IPS-20b (cell line): ENCODE measurements at regions not wholly inside any gene's neighbourhood (a gene's known extent, or its start where the extent isn't known, plus 50 kb on each side); places are given as distances from the start of the nearest gene placed in this dataset.

ENCODE experiments used
- H3K27ac ChIP-seq: one replicate; pipeline ENCODE4 v1.5.1; 2013; ENCODE audit warnings: low read length
- H3K27me3 ChIP-seq: 2 replicates; pipeline ENCODE4 v1.6.1; 2013; ENCODE audit warnings: mild to moderate bottlenecking, low read length, inconsistent platforms; ENCODE audit not compliant: insufficient read depth
- H3K36me3 ChIP-seq: 2 replicates; pipeline ENCODE4 v1.6.1; 2013; ENCODE audit warnings: low read depth, mild to moderate bottlenecking, inconsistent platforms, low read length, moderate library complexity; ENCODE audit not compliant: insufficient read depth
- H3K4me1 ChIP-seq: 2 replicates; pipeline ENCODE4 v1.6.1; 2013; ENCODE audit warnings: mild to moderate bottlenecking, control low read depth, inconsistent platforms, low read length, moderate library complexity; ENCODE audit not compliant: insufficient read depth
- H3K4me3 ChIP-seq: 2 replicates; pipeline ENCODE4 v1.5.1; 2013; ENCODE audit warnings: mild to moderate bottlenecking, low read length, inconsistent platforms
- H3K9ac ChIP-seq: 2 replicates; pipeline ENCODE4 v1.6.1; 2013; ENCODE audit warnings: low read depth, mild to moderate bottlenecking, inconsistent platforms, low read length, moderate library complexity
- H3K9me3 ChIP-seq: 2 replicates; pipeline ENCODE4 v1.6.1; 2013; ENCODE audit warnings: mild to moderate bottlenecking, low read depth, low read length, inconsistent platforms; ENCODE audit not compliant: insufficient read depth

DNA sequence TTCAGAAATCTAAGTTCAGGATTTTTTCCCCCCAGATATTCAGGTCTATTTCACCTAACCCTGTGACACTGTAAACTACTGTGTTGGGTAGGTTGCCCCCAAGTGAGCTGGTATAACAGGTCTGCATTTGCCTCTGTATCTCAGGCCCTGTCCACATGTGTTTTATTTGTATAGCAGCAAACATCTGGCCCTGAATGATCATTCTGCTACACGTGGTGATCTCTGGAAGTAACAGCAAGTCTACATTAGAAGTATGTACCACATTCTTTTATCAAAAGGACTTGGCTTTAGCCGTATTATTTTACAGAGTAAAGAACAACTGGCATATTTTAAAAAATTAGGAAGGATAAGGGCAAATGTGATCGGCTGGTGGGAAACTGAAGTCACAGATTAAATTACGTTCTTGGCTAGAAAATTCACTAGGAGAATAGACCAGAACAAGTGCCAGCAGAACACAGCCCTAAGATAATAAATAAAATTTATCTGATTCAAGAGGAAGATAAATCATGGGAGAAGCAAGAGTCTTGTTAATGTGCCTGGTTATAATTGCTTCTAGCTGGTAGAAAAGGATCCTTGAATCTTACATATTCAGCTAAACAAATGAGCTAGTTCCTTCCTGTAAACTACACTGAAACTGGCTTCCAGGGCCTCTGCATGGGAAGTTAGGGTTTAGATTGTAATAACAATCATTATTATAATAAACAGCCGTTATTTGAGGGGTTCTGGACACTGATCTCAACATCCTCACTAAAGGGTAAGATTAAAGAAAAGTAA lies 192.1 kb downstream of the SAMD5 start:
- Histone ChIP-seq H3K36me3 (no peaks in the 10 kb centered on the region), H3K9me3 (no peaks in the 10 kb centered on the region), H3K27ac (no peak overlapping the region), H3K4me3 (no peak overlapping the region), H3K27me3 (no peaks in the 10 kb centered on the region), H3K4me1 (no peaks in the 10 kb centered on the region), H3K9ac (no peak overlapping the region)

DNA sequence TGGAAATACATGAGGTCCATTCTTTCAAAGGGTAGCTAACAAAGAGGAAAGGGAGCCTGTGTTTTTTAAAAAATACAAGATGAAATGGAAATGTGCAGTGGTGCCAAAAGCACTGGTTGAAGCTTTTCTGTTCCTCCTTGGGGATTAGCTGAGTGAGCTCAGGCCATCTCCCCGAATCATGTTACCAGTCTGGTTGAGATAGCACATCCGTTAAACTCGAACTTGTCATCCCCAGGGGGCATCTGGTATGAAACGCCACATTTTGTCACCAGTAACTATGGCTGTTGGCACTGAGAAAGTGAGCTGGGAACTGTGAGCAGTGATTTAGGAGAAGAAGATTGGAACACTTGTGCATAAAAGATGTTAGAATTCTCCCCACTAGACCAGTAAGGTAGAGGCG lies 196.2 kb downstream of the SAMD5 start:
- Histone ChIP-seq H3K4me1 (no peaks in the 10 kb centered on the region), H3K36me3 (no peaks in the 10 kb centered on the region), H3K4me3 (no peak overlapping the region), H3K9ac (no peak overlapping the region), H3K27ac (no peak overlapping the region), H3K27me3 (no peaks in the 10 kb centered on the region), H3K9me3 (no peaks in the 10 kb centered on the region)

DNA sequence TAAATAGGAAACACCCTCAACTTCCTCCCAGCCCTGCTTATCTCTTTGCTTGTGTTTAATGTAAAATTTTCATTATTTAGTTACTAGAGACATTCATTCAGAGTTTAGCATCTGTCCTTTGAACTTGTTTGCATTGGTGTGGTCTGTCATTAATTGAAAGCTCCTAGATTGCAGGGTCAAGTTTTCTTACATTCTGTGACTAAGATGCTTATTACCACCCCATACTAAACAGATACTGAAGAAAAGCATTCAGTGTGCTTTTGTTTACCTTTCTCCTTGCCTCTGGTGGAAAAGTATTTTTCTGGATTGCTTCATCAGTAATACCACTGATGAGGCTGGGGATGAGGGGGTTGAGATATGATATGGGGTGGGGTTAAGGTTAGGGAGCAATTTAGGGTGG lies 199.0 kb downstream of the SAMD5 start:
- no peak overlapping the region for H3K4me3 ChIP-seq
- H3K4me1 ChIP-seq, result no peaks in the 10 kb centered on the region
- H3K27ac ChIP-seq, result no peak overlapping the region
- H3K9me3 ChIP-seq, result no peaks in the 10 kb centered on the region
- no peaks in the 10 kb centered on the region for H3K36me3 ChIP-seq
- no peak overlapping the region for H3K9ac ChIP-seq
- no peaks in the 10 kb centered on the region for H3K27me3 ChIP-seq

DNA sequence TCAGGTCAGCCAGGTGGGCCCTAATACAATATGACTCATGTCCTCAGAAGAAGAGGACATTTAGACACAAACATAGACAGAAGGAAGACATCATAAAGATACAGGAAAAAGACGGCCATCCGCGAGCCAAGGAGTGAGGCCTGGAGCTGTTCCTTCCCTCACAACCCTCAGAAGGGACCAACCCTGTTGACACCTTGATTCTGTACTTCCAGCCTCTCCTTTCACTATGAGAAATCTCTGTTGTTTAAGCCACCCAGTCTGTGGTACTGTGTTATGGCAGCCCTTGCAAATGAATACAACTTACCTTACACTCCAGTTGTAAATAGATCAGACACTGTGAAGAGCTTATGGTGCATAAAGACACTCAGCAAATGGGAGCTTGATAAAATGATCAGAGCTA lies 199.7 kb downstream of the SAMD5 start:
- Histone ChIP-seq H3K9me3 (no peaks in the 10 kb centered on the region), H3K4me1 (no peaks in the 10 kb centered on the region), H3K4me3 (no peak overlapping the region), H3K36me3 (no peaks in the 10 kb centered on the region), H3K27me3 (no peaks in the 10 kb centered on the region), H3K9ac (no peak overlapping the region), H3K27ac (no peak overlapping the region)

DNA sequence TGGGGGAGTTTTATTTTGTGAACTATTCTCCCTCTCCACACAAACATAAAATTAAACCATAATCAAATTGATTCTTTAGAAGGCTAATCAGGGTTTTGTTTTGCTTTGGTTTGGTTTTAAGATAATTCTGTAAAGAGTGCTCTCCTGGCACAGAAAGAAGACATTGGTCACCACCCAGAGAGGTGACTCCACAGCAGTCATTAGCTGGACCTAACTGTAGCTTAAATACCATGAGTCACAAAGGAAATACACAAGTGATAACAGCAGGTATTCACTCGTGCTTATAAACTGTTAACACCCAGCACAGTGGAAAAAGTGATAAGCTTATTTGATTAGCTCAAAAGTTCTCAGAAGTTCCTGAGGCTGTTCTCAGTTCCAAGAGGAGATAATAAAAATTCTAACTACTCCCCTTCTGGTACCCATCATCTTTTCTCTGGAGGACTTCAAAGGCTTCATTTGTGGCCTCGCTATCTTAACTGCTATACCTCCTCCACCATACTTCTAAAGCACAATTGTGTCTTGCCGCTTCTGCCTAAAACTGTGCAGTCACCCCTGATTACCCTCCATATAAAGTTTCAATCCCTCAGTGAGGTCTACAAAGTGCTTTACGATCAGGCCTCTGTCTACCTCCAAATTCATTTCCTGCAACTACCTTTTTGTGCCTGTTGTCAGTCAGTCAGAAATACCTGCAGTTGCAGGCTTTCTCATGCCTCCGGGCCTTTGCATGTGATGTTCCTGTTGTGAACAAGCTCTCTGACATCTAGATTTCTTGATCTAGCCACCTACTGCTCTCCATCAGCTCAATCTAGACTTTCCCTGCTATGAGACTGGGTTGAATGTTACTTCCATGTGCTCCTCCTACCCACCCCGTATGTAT lies 201.1 kb downstream of the SAMD5 start:
- Histone ChIP-seq H3K4me1 (no peaks in the 10 kb centered on the region), H3K4me3 (no peak overlapping the region), H3K27me3 (no peaks in the 10 kb centered on the region), H3K9me3 (no peaks in the 10 kb centered on the region), H3K9ac (no peak overlapping the region), H3K27ac (no peak overlapping the region), H3K36me3 (no peaks in the 10 kb centered on the region)

DNA sequence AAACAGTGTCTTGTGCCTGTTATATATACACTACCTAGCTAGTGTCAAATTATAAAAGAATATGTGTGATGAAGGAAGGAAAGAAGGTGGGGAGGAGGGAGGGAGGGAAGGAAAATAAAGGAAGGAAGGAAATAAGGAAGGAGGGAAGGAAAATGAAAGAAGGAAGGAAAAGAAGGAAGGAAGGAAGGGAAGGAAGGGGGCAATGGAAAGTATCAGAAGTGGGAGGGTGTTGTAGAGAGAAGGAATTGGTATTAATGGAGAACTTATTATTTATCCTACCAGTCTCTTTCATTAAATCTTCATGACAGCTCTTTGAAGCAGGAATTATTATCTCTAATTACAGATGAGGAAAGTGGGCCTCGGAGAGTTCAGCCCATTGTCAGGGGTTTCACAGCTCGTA lies 202.4 kb downstream of the SAMD5 start:
- Histone ChIP-seq H3K36me3 (no peaks in the 10 kb centered on the region), H3K27me3 (no peaks in the 10 kb centered on the region), H3K9me3 (no peaks in the 10 kb centered on the region), H3K27ac (no peak overlapping the region), H3K9ac (no peak overlapping the region), H3K4me3 (no peak overlapping the region), H3K4me1 (no peaks in the 10 kb centered on the region)

DNA sequence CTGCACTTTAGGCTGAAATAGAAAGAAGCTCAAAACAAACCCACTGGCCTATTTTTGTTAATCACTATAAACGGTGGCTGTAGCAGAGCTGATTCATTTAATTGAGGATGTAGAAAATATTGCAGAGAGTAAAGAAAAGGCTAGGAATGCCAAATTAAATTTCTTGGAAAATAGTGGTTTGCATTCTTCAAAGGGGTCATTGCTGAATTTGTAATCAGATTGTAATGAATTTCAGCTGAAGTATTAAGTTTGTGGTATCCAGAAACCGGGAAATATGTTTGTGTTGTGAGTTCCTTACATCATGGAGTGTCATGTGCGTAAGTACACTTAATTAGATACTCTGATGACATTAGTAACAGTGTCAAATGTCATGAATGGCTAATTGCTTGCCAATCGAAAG lies 203.0 kb downstream of the SAMD5 start:
- no peaks in the 10 kb centered on the region for H3K4me1 ChIP-seq
- H3K27ac ChIP-seq, result no peak overlapping the region
- no peak overlapping the region for H3K9ac ChIP-seq
- no peaks in the 10 kb centered on the region for H3K9me3 ChIP-seq
- no peaks in the 10 kb centered on the region for H3K27me3 ChIP-seq
- no peaks in the 10 kb centered on the region for H3K36me3 ChIP-seq
- H3K4me3 ChIP-seq, result no peak overlapping the region

DNA sequence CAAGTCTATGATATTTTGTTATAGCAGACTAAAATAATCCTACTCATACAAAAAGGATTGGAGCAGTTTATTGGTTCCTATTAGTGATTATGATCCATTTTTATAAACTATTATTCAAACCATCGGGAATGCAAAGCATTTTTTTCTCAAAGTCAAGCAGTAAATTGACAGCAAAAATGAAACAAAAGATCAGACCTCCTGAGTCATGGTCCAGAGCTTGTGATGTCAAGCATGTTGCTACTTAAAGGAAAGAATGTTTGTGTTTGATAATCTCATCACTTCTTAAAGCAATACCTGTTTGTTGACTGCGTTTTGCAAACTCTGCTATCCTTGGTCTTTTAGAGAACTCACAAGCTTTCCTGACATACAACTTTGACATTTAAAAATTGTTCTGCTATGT lies 204.4 kb downstream of the SAMD5 start:
- Histone ChIP-seq H3K4me3 (no peak overlapping the region), H3K27me3 (no peaks in the 10 kb centered on the region), H3K4me1 (no peaks in the 10 kb centered on the region), H3K9ac (no peak overlapping the region), H3K36me3 (no peaks in the 10 kb centered on the region), H3K9me3 (no peaks in the 10 kb centered on the region), H3K27ac (no peak overlapping the region)

DNA sequence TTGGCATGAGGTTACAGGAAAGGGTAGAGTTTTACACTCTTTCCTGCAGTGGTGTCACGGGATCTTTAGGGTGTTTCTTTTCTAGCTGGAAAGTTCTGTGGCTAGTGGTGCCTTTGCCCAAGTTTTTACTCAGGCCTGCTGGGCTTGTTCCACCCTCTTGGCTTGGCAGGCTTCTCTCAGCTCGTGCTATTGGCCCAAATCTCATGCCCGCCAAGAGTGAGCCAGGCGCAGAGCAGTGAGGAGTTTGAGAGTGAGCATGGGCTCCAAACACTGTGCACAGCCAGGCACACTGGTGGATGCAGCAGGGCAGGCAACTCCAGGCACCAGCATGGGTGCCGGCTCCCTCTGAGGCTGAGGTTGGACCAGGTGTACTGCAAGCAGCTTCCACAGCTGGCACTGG lies 206.5 kb downstream of the SAMD5 start:
- H3K9ac ChIP-seq, result no peak overlapping the region
- no peaks in the 10 kb centered on the region for H3K9me3 ChIP-seq
- H3K4me3 ChIP-seq, result no peak overlapping the region
- no peaks in the 10 kb centered on the region for H3K27me3 ChIP-seq
- no peaks in the 10 kb centered on the region for H3K4me1 ChIP-seq
- H3K36me3 ChIP-seq, result no peaks in the 10 kb centered on the region
- no peak overlapping the region for H3K27ac ChIP-seq

DNA sequence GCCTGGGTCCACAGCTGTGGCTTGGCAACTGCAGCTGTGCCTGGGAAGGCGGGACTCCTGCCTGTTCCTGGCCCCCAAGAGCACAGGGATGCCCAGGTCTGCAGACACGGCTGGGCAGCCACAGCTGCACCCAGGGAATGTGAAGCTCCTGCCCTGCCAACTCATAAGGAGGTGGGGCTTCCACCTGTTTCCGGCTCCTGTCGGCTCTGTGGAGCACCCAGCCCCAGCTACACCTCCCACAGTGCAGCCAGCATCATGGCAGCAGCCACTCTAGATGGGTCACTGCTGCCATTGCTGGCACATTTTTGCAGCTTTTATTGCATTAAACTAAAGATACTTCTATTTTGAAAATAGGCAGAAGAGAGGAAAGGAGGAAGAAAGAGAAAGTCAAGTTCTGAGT lies 207.9 kb downstream of the SAMD5 start:
- Histone ChIP-seq H3K36me3 (no peaks in the 10 kb centered on the region), H3K4me1 (no peaks in the 10 kb centered on the region), H3K27ac (no peak overlapping the region), H3K9ac (no peak overlapping the region), H3K4me3 (no peak overlapping the region), H3K27me3 (no peaks in the 10 kb centered on the region), H3K9me3 (no peaks in the 10 kb centered on the region)

DNA sequence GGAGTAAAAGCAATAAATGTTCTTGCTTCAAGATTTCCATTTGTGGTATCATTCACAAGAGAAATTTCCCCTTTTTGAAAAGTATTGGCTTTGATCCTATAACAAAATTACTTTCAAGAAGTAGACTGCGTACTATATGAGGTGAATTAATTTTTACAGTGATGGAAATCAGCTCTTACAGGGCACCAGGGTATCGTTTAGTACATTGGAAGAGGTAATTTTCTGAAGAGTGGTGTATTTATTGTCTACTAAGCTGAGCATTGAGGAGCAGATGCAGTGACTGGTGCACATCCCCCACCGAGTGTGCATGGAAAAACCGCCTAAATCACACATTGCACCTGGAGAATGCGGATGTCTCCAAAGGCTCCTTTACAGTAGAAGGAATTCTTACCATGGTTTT lies 209.5 kb downstream of the SAMD5 start:
- Histone ChIP-seq H3K4me1 (no peaks in the 10 kb centered on the region), H3K36me3 (no peaks in the 10 kb centered on the region), H3K4me3 (no peak overlapping the region), H3K27me3 (no peaks in the 10 kb centered on the region), H3K27ac (no peak overlapping the region), H3K9ac (no peak overlapping the region), H3K9me3 (no peaks in the 10 kb centered on the region)

DNA sequence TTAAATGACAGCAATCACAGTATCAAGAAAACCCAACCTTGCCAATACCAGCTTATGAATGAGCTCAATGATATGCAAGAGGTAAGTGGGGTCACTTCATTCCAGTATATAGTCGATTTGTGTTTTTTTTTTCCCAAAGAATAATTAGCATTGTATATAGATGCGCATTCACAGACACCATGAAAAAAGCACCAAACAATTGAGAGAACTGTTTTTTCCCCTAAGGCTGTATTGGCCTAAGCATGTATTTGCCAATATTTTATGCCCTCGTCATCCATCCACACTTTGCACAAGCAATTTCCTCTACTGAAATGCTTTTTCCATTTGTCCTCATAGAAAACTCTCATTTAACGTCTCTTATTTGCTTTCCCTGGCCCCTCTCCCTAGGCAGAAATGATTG lies 213.7 kb downstream of the SAMD5 start:
- Histone ChIP-seq H3K27me3 (no peaks in the 10 kb centered on the region), H3K36me3 (no peaks in the 10 kb centered on the region), H3K9me3 (no peaks in the 10 kb centered on the region), H3K9ac (no peak overlapping the region), H3K4me3 (no peak overlapping the region), H3K27ac (no peak overlapping the region), H3K4me1 (peaks cover 9% of the 10 kb centered on the region; the same call in 1 of the 2 replicates)
